Right lobe of liver (tissue), 4 donors: ENCODE measurements at regions not wholly inside any gene's neighbourhood (a gene's known extent, or its start where the extent isn't known, plus 50 kb on each side); places are given as distances from the start of the nearest gene placed in this dataset.

Experiments used
- POLR2A ChIP-seq: fragments of 450-650 bp; IDR thresholded peaks from one replicate; pipeline ENCODE4 v1.6.1; 2017; ENCODE audit warnings: antibody characterized with exemption, mild to moderate bottlenecking
- TF ChIP-seq, protein P1 (sequence below), 4 donors: fragments of 200-600 bp in 3 of 4; fragments of 450-650 bp in 1 of 4; IDR thresholded peaks; one replicate each; pipeline versions ENCODE4 v1.5.1 to v1.8.0; 2016 to 2022; ENCODE audit warnings: antibody characterized with exemption in 4 of 4, mild to moderate bottlenecking in 2 of 4
- donor health status: DM: no; HTN: no; CAD: no.
- donor health status: DM: no; HTN: no; CAD: no.
- donor health status: DM: no; HTN: yes; CAD: no.

DNA sequence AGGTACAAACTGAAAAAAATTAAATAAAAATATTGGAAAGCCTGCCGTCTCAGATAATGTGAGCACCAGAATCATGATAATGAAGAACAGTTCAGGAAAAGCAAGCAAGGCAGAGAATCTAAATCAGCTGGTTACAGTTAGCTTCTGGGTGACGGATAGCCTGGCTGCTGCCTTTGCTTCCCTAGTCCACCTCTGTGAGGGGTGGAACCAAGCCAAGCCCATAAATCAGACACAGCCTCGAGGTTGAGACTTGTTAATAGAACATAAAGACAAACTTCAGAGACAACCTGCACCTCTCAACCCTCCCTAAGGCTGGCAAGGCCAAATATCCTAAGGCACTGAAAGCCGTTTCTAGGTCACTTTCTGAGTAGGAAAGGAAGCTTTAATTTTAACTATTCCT is 334.7 kb upstream of the SLC39A10 start:
- TF ChIP-seq, protein P1, sequence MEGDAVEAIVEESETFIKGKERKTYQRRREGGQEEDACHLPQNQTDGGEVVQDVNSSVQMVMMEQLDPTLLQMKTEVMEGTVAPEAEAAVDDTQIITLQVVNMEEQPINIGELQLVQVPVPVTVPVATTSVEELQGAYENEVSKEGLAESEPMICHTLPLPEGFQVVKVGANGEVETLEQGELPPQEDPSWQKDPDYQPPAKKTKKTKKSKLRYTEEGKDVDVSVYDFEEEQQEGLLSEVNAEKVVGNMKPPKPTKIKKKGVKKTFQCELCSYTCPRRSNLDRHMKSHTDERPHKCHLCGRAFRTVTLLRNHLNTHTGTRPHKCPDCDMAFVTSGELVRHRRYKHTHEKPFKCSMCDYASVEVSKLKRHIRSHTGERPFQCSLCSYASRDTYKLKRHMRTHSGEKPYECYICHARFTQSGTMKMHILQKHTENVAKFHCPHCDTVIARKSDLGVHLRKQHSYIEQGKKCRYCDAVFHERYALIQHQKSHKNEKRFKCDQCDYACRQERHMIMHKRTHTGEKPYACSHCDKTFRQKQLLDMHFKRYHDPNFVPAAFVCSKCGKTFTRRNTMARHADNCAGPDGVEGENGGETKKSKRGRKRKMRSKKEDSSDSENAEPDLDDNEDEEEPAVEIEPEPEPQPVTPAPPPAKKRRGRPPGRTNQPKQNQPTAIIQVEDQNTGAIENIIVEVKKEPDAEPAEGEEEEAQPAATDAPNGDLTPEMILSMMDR (IDR thresholded peaks at IDR 0.05), result no peak
- no peak for TF ChIP-seq POLR2A
